Activated T-helper 1 cell treated with anti-CD3 and anti-CD28 coated beads, Interleukin-2, amount 50 U/mL, for 16 hours (primary cell): ENCODE measurements at regions not wholly inside any gene's neighbourhood (a gene's known extent, or its start where the extent isn't known, plus 50 kb on each side); places are given as distances from the start of the nearest gene placed in this dataset.
"Not testable (repeated sequence)": the region's sequence is repeated elsewhere in the genome, so short reads cannot be mapped to it uniquely, and the experiment has no call there.

ENCODE experiments used
- DNase-seq, 2 donors: peaks; one replicate each; pipeline ENCODE4 v3.0.0-alpha.2; 2020; ENCODE audit warnings: low read depth in 1 of 2, low spot score in 1 of 2

- DNase-seq, result no peak
Measured at GRCh38 chr12:107144441-107144840, 51.1 kb upstream of the CRY1 start.

- DNase-seq, result no peak
Measured at GRCh38 chr12:107144990-107145389, 51.6 kb upstream of the CRY1 start.

- no peak for DNase-seq
Measured at GRCh38 chr12:107145397-107145796, 52.0 kb upstream of the CRY1 start.

- no peak for DNase-seq
Measured at GRCh38 chr12:107148107-107148506, 54.8 kb upstream of the CRY1 start.

GRCh38 chr12:107152315-107152714, 59.0 kb upstream of the CRY1 start:
- no peak for DNase-seq

- DNase-seq, result no peak
Measured at GRCh38 chr12:107159384-107159900, 66.1 kb upstream of the CRY1 start.

GRCh38 chr12:107163413-107163812, 70.1 kb upstream of the CRY1 start:
- DNase-seq, result no peak

- DNase-seq, result no peak
Measured at GRCh38 chr12:107164392-107164791, 71.0 kb upstream of the CRY1 start.

GRCh38 chr12:107165581-107165980, 72.2 kb upstream of the CRY1 start:
- DNase-seq, result no peak

GRCh38 chr12:107167756-107168155, 74.4 kb upstream of the CRY1 start:
- no peak for DNase-seq

- DNase-seq, result no peak
Measured at GRCh38 chr12:107169200-107169599, 75.9 kb upstream of the CRY1 start.

- DNase-seq, result no peak
Measured at GRCh38 chr12:107178776-107179175, 85.4 kb upstream of the CRY1 start.

GRCh38 chr12:107179871-107180270, 86.5 kb upstream of the CRY1 start:
- DNase-seq, result no peak

- DNase-seq, result no peak
Measured at GRCh38 chr12:107180272-107180671, 86.9 kb upstream of the CRY1 start.

GRCh38 chr12:107184359-107184930, 91.1 kb upstream of the CRY1 start:
- DNase-seq, result no peak

- DNase-seq, result no peak
Measured at GRCh38 chr12:107196681-107197080, 103.3 kb upstream of the CRY1 start.

- DNase-seq, result no peak
Measured at GRCh38 chr12:107200394-107200793, 107.0 kb upstream of the CRY1 start.

- no peak for DNase-seq
Measured at GRCh38 chr12:107207931-107208525, 114.7 kb upstream of the CRY1 start.

- not testable (repeated sequence) for DNase-seq
Measured at GRCh38 chr12:107209700-107210099, 116.4 kb upstream of the CRY1 start.

- DNase-seq, result not testable (repeated sequence)
Measured at GRCh38 chr12:107214373-107214773, 121.0 kb upstream of the CRY1 start.

GRCh38 chr12:107216411-107216810, 123.1 kb upstream of the CRY1 start:
- not testable (repeated sequence) for DNase-seq

GRCh38 chr12:107219301-107219700, 126.0 kb upstream of the CRY1 start:
- DNase-seq, result no peak

- no peak for DNase-seq
Measured at GRCh38 chr12:107221913-107222312, 128.6 kb upstream of the CRY1 start.
